ENCODE measurements at regions not wholly inside any gene's neighbourhood (a gene's known extent, or its start where the extent isn't known, plus 50 kb on each side); places are given as distances from the start of the nearest gene placed in this dataset.
A peak's percentile ranks its signal among the peaks of the same experiment; 100 is the strongest.

- no peaks in the 10 kb centered on the region for H3K4me1 ChIP-seq (ENCODE audit: control insufficient read depth, insufficient read depth, low read length)
- no peak overlapping the region for H3K4me3 ChIP-seq (ENCODE audit: low read depth, low read length)
- no peaks in the 10 kb centered on the region for H3K36me3 ChIP-seq (ENCODE audit: control insufficient read depth in 2 of 2, insufficient read depth in 1 of 2, low read length in 2 of 2)
- POLR2A ChIA-PET, result no interaction called here
- no peaks in the 10 kb centered on the region for H3K9me3 ChIP-seq (ENCODE audit: control insufficient read depth, insufficient read depth, low read depth, low read length)
- TF ChIP-seq ZNF433 (tag by site-specific recombination; IDR thresholded peaks at IDR 0.05; ENCODE audit: low read depth) (no peak), ZNF677 (tag by site-specific recombination; IDR thresholded peaks at IDR 0.05) (no peak), ZNF621 (tag by site-specific recombination; IDR thresholded peaks at IDR 0.05) (no peak), ZNF223 (tag by site-specific recombination; IDR thresholded peaks at IDR 0.05) (no peak), ZNF521 (tag by site-specific recombination; IDR thresholded peaks at IDR 0.05) (no peak), PRDM4 (tag by site-specific recombination; IDR thresholded peaks at IDR 0.05) (no peak)
- TF ChIP-seq, protein P1, sequence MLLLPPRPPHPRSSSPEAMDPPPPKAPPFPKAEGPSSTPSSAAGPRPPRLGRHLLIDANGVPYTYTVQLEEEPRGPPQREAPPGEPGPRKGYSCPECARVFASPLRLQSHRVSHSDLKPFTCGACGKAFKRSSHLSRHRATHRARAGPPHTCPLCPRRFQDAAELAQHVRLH (tag by site-specific recombination; IDR thresholded peaks at IDR 0.05), result no peak
- H3K27ac ChIP-seq (ENCODE audit: extremely low read depth, low read depth, low read length), result no peak overlapping the region
- CTCF ChIA-PET, result no interaction called here
These were observed 213.8 kb upstream of the PCDH9 start for GRCh38 chr13:67443923-67444322.

GRCh38 chr13:67440236-67440975 is 210.3 kb upstream of the PCDH9 start:
- Histone ChIP-seq H3K4me1 (ENCODE audit: control insufficient read depth, insufficient read depth, low read length) (no peaks in the 10 kb centered on the region), H3K4me3 (ENCODE audit: low read depth, low read length) (no peak overlapping the region), H3K36me3 (ENCODE audit: control insufficient read depth in 2 of 2, insufficient read depth in 1 of 2, low read length in 2 of 2) (no peaks in the 10 kb centered on the region), H3K9me3 (ENCODE audit: control insufficient read depth, insufficient read depth, low read depth, low read length) (no peaks in the 10 kb centered on the region), H3K27ac (ENCODE audit: extremely low read depth, low read depth, low read length) (no peak overlapping the region)
- 0 out of 2 replicates have a peak, but pooled peaks have one; percentile 31 for TF ChIP-seq TCF7L2 (IDR thresholded peaks at IDR 0.05; ENCODE audit: borderline replicate concordance, low read depth, low read length)
- TF ChIP-seq, protein P2, sequence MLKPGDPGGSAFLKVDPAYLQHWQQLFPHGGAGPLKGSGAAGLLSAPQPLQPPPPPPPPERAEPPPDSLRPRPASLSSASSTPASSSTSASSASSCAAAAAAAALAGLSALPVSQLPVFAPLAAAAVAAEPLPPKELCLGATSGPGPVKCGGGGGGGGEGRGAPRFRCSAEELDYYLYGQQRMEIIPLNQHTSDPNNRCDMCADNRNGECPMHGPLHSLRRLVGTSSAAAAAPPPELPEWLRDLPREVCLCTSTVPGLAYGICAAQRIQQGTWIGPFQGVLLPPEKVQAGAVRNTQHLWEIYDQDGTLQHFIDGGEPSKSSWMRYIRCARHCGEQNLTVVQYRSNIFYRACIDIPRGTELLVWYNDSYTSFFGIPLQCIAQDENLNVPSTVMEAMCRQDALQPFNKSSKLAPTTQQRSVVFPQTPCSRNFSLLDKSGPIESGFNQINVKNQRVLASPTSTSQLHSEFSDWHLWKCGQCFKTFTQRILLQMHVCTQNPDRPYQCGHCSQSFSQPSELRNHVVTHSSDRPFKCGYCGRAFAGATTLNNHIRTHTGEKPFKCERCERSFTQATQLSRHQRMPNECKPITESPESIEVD (tag by site-specific recombination; IDR thresholded peaks at IDR 0.05), result no peak
- TF ChIP-seq, protein P3, sequence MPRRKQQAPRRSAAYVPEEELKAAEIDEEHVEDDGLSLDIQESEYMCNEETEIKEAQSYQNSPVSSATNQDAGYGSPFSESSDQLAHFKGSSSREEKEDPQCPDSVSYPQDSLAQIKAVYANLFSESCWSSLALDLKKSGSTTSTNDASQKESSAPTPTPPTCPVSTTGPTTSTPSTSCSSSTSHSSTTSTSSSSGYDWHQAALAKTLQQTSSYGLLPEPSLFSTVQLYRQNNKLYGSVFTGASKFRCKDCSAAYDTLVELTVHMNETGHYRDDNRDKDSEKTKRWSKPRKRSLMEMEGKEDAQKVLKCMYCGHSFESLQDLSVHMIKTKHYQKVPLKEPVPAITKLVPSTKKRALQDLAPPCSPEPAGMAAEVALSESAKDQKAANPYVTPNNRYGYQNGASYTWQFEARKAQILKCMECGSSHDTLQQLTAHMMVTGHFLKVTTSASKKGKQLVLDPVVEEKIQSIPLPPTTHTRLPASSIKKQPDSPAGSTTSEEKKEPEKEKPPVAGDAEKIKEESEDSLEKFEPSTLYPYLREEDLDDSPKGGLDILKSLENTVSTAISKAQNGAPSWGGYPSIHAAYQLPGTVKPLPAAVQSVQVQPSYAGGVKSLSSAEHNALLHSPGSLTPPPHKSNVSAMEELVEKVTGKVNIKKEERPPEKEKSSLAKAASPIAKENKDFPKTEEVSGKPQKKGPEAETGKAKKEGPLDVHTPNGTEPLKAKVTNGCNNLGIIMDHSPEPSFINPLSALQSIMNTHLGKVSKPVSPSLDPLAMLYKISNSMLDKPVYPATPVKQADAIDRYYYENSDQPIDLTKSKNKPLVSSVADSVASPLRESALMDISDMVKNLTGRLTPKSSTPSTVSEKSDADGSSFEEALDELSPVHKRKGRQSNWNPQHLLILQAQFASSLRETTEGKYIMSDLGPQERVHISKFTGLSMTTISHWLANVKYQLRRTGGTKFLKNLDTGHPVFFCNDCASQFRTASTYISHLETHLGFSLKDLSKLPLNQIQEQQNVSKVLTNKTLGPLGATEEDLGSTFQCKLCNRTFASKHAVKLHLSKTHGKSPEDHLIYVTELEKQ (tag by site-specific recombination; IDR thresholded peaks at IDR 0.05; ENCODE audit: borderline replicate concordance), result no peak
- POLR2A ChIA-PET, result no interaction called here
- CTCF ChIA-PET, result no interaction called here

- H3K36me3 ChIP-seq (ENCODE audit: control insufficient read depth in 2 of 2, insufficient read depth in 1 of 2, low read length in 2 of 2), result no peaks in the 10 kb centered on the region
- no peaks in the 10 kb centered on the region for H3K9me3 ChIP-seq (ENCODE audit: control insufficient read depth, insufficient read depth, low read depth, low read length)
- TF ChIP-seq ZNF571 (tag by site-specific recombination; IDR thresholded peaks at IDR 0.05), result no peak
- TF ChIP-seq ZNF292 (tag by site-specific recombination; IDR thresholded peaks at IDR 0.05; ENCODE audit: borderline replicate concordance, low read depth), result no peak
- no peak for TF ChIP-seq HOXC10 (CRISPR knock-in tag; IDR thresholded peaks at IDR 0.05)
- TF ChIP-seq ZNF311 (tag by site-specific recombination; IDR thresholded peaks at IDR 0.05; ENCODE audit: borderline replicate concordance), result no peak
- TF ChIP-seq RBAK (tag by site-specific recombination; IDR thresholded peaks at IDR 0.05), result no peak
- TF ChIP-seq, protein P4, sequence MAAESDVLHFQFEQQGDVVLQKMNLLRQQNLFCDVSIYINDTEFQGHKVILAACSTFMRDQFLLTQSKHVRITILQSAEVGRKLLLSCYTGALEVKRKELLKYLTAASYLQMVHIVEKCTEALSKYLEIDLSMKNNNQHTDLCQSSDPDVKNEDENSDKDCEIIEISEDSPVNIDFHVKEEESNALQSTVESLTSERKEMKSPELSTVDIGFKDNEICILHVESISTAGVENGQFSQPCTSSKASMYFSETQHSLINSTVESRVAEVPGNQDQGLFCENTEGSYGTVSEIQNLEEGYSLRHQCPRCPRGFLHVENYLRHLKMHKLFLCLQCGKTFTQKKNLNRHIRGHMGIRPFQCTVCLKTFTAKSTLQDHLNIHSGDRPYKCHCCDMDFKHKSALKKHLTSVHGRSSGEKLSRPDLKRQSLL (tag by site-specific recombination; IDR thresholded peaks at IDR 0.05), result no peak
- TF ChIP-seq KLF7 (tag by site-specific recombination; IDR thresholded peaks at IDR 0.05; ENCODE audit: borderline replicate concordance), result no peak
- TF ChIP-seq YY1 (tag by site-specific recombination; IDR thresholded peaks at IDR 0.05), result no peak
- no peak for TF ChIP-seq ZBTB7A (tag by site-specific recombination; IDR thresholded peaks at IDR 0.05; ENCODE audit: low read depth)
- TF ChIP-seq ZNF768 (tag by site-specific recombination; IDR thresholded peaks at IDR 0.05), result no peak
- POLR2A ChIA-PET, result no interaction called here
- no peak overlapping the region for H3K4me3 ChIP-seq (ENCODE audit: low read depth, low read length)
- H3K4me1 ChIP-seq (ENCODE audit: control insufficient read depth, insufficient read depth, low read length), result no peaks in the 10 kb centered on the region
- CTCF ChIA-PET, result no interaction called here
- no peak overlapping the region for H3K27ac ChIP-seq (ENCODE audit: extremely low read depth, low read depth, low read length)
These were observed 209.2 kb upstream of the PCDH9 start for GRCh38 chr13:67439365-67439764.
